Activated B cell treated with CpG ODN at 0.5 μM for 24 hours (primary cell): ENCODE measurements at regions not wholly inside any gene's neighbourhood (a gene's known extent, or its start where the extent isn't known, plus 50 kb on each side); places are given as distances from the start of the nearest gene placed in this dataset.

Experiments
- ATAC-seq: fragments of 200-7000 bp; cut with Tn5 transposase; one replicate; pipeline ENCODE4 v1.10.0; 2021; ENCODE audit warnings: low read depth, mild to moderate bottlenecking, moderate library complexity
- CTCF ChIA-PET: fragments of 350-600 bp; sonication (Branson Sonifier 250); formaldehyde crosslinking; loops from one replicate; lab custom pipeline; 2021; ENCODE audit warnings: antibody characterized with exemption; lab: Charles Lee
- POLR2A ChIA-PET: fragments of 350-600 bp; sonication (Branson Sonifier 250); formaldehyde crosslinking; loops from one replicate; lab custom pipeline; 2021; ENCODE audit warnings: antibody characterized with exemption; lab: Charles Lee
- DNase-seq: peaks from one replicate; pipeline ENCODE4 v3.0.0; 2022
- H3K27ac Mint-ChIP-seq: one replicate; pipeline ENCODE4 v1.8.0; 2020; ENCODE audit warnings: mixed read lengths
- H3K27me3 Mint-ChIP-seq: one replicate; pipeline ENCODE4 v1.8.0; 2021; ENCODE audit warnings: mixed read lengths
- H3K36me3 Mint-ChIP-seq: one replicate; pipeline ENCODE4 v1.8.0; 2021; ENCODE audit warnings: low read depth, mixed read lengths
- H3K4me1 Mint-ChIP-seq: one replicate; pipeline ENCODE4 v1.8.0; 2021; ENCODE audit warnings: mixed read lengths
- H3K4me3 Mint-ChIP-seq: one replicate; pipeline ENCODE4 v1.8.0; 2020; ENCODE audit warnings: mild to moderate bottlenecking, mixed read lengths
- H3K9me3 Mint-ChIP-seq: one replicate; pipeline ENCODE4 v1.8.0; 2020; ENCODE audit warnings: mixed read lengths
- intact Hi-C: fragments of 100-400 bp; cut with micrococcal nuclease; formaldehyde crosslinking; loops from one replicate; pipeline ENCODE4 v1.15.1; 2024
- TF ChIP-seq, protein P1 (sequence below): fragments of 200-600 bp; IDR thresholded peaks from one replicate; pipeline ENCODE4 v1.8.0; 2022; ENCODE audit warnings: antibody characterized with exemption, mild to moderate bottlenecking

DNA sequence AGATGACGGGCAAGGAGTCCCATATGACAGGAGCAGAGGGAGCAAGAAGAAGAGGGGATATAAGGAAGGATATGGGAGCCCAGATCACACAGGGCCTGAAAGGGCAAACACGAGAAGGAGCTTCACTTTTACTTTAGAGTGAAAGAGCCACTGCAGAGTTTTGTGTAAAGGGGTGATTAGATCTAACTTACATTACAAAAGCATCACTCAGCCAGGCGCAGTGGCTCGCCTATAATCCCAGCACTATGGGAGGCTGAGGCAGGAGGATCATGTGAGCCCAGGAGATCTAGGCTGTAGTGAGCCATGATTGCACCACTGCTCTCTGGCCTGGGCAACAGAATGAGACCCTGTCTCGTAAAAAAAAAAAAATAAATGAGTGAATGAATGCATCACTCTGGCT lies 91.1 kb downstream of the MPP7 start:
- no peak for ATAC-seq
- TF ChIP-seq, protein P1, sequence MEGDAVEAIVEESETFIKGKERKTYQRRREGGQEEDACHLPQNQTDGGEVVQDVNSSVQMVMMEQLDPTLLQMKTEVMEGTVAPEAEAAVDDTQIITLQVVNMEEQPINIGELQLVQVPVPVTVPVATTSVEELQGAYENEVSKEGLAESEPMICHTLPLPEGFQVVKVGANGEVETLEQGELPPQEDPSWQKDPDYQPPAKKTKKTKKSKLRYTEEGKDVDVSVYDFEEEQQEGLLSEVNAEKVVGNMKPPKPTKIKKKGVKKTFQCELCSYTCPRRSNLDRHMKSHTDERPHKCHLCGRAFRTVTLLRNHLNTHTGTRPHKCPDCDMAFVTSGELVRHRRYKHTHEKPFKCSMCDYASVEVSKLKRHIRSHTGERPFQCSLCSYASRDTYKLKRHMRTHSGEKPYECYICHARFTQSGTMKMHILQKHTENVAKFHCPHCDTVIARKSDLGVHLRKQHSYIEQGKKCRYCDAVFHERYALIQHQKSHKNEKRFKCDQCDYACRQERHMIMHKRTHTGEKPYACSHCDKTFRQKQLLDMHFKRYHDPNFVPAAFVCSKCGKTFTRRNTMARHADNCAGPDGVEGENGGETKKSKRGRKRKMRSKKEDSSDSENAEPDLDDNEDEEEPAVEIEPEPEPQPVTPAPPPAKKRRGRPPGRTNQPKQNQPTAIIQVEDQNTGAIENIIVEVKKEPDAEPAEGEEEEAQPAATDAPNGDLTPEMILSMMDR, result no peak
- Mint-ChIP-seq H3K27me3 (no peaks in the 10 kb centered on the region), H3K4me3 (no peak overlapping the region), H3K27ac (no peak overlapping the region), H3K4me1 (no peaks in the 10 kb centered on the region), H3K9me3 (peaks cover 2% of the 10 kb centered on the region), H3K36me3 (peaks cover 3% of the 10 kb centered on the region)
- ChIA-PET POLR2A (no interaction called here), CTCF (no interaction called here)
- intact Hi-C loops, result no loop called here
- DNase-seq, result no peak

DNA sequence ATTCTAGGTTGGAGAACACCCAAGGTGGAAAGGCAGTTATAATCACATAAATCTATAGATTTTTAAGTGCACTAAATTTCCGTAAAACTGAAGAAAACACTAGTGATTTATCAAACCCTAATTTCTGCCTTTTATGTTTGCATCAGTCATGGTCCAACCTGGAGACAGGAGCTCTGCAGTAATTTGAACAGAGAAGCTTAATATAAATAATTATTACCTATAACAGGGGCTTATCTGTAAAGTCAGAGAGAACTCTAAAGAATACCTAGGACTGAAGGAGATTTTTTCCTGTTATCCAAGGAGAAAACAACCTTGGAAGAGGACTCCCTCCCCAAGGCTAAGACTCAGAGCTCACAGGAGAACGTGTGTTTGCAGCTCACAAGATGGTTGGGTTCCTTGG lies 95.1 kb downstream of the MPP7 start:
- CTCF ChIA-PET, result no interaction called here
- intact Hi-C loops, result no loop called here
- Mint-ChIP-seq H3K9me3 (peaks cover 5% of the 10 kb centered on the region), H3K4me1 (no peaks in the 10 kb centered on the region), H3K4me3 (no peak overlapping the region), H3K27me3 (no peaks in the 10 kb centered on the region), H3K36me3 (peaks cover 3% of the 10 kb centered on the region), H3K27ac (no peak overlapping the region)
- TF ChIP-seq, protein P1, result no peak
- POLR2A ChIA-PET, result no interaction called here
- no peak for DNase-seq
- ATAC-seq, result no peak

DNA sequence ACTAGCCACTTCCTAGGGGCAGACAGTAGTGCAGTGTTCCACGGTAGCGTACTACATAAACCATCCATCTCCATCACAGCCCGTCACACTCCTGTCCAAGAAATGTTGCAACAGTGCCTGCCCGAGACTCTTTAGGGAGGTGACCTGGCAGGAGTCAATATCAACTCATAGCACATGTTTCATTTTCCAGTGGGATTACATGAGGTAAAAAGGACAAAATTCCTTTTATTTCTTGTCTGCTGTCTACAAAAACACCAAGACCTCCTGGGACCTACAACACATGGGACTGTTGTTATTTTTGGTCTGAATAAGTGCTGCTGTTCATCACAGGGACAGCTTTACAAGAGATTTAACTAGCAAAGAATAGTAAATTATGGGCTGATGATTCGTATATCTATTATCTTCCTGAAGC lies 99.9 kb downstream of the MPP7 start:
- CTCF ChIA-PET, result no interaction called here
- no peak overlapping the region for H3K27ac Mint-ChIP-seq
- H3K9me3 Mint-ChIP-seq, result peaks cover 2% of the 10 kb centered on the region
- no peak for DNase-seq
- intact Hi-C loops, result no loop called here
- no peak for ATAC-seq
- H3K4me3 Mint-ChIP-seq, result no peak overlapping the region
- H3K4me1 Mint-ChIP-seq, result no peaks in the 10 kb centered on the region
- no peaks in the 10 kb centered on the region for H3K27me3 Mint-ChIP-seq
- H3K36me3 Mint-ChIP-seq, result no peaks in the 10 kb centered on the region
- TF ChIP-seq, protein P1, result no peak
- POLR2A ChIA-PET, result no interaction called here

DNA sequence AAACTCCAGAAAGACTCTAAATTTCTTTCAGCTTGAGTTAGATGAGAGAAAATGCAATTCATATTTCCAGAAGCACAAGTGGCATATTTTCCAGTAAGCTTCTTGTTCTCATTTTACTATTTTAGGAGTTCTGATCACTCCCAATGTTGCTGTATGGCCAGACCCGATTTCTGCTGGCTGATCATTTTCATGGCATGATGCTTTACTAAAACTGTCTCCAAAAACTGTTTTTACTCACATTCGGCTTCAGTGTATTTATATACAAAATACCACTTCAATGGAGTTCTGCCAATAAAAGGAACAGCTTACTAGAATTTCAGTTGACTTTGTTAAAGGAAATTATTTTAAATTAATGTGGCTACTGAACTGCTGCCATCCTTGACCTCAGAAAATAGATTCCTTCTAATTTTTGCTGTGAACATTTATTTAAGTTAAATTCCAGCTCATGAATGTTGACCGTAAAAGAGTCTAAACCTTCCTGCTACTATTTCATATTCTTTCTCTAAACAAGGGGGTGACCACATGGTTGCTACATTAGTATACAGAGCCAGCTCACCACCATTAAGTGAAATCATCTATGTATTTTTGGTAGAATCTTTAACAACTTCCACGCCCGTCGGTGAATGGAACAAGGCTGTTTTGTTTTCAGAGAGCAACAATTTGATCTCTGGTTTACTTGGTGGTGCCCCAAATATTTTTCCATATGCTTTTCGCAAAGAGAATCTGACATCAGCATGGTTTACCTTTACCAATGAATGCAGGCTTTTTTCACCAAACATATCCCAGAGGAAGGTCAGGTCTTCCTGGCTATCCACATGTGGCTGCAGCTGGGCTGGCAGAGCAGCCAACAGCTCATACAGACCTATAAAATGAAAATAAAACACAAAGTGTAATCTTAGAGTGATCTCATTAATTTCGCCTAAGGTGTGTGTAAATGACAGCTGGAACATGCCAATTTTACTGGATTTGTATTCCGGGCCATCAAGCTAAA lies 101.2 kb downstream of the MPP7 start:
- intact Hi-C loops, result no loop called here
- Mint-ChIP-seq H3K27me3 (no peaks in the 10 kb centered on the region), H3K27ac (no peak overlapping the region), H3K36me3 (no peaks in the 10 kb centered on the region), H3K4me1 (no peaks in the 10 kb centered on the region), H3K4me3 (no peak overlapping the region), H3K9me3 (peaks cover 2% of the 10 kb centered on the region)
- ChIA-PET POLR2A (no interaction called here), CTCF (no interaction called here)
- TF ChIP-seq, protein P1, result no peak
- no peak for ATAC-seq
- no peak for DNase-seq

DNA sequence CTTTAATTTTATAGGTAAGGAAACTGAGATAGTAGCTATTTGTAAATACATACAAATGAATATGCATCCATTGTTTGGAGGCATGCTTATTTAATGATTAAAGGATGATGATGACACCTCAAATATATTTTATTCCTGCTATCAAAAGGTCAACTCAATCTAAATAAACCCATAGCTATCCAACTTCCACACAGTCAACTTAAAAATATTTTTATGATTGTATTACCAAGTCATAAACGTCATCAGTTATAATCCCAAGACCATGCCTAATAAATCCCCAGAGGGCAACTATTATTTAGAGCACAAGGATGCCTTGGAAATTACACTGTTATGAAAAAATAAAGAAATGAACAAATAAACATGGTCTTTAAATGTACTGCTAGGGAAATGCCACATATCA lies 102.1 kb downstream of the MPP7 start:
- no peak overlapping the region for H3K27ac Mint-ChIP-seq
- H3K36me3 Mint-ChIP-seq, result no peaks in the 10 kb centered on the region
- ATAC-seq (no peak), DNase-seq (no peak)
- H3K9me3 Mint-ChIP-seq, result peaks cover under 1% of the 10 kb centered on the region
- H3K4me1 Mint-ChIP-seq, result no peaks in the 10 kb centered on the region
- TF ChIP-seq, protein P1, result no peak
- ChIA-PET POLR2A (no interaction called here), CTCF (no interaction called here)
- no peaks in the 10 kb centered on the region for H3K27me3 Mint-ChIP-seq
- intact Hi-C loops, result no loop called here
- no peak overlapping the region for H3K4me3 Mint-ChIP-seq
